HepG2 (cell line): ENCODE measurements at regions not wholly inside any gene's neighbourhood (a gene's known extent, or its start where the extent isn't known, plus 50 kb on each side); places are given as distances from the start of the nearest gene placed in this dataset.

ENCODE experiments used
- ATAC-seq: fragments of 200-7000 bp; cut with Tn5 transposase; 3 replicates; pipeline ENCODE4 v1.9.1; 2020; ENCODE audit warnings: mild to moderate bottlenecking, moderate library complexity
- BruUV-seq: library from RNA; stranded (reverse); fragments of 400-500 nt; replicated peaks from 2 replicates; lab custom pipeline; 2021; lab: Mats Ljungman, UMichigan
- CTCF ChIA-PET: fragments of 300-600 bp; formaldehyde crosslinking; extraction: SDS; loops from one replicate; lab custom pipeline; 2021; ENCODE audit warnings: low total read pairs, inconsistent platforms, low intra/inter-chr PET ratio; lab: Yijun Ruan, JAX
- POLR2A ChIA-PET: fragments of 350-600 bp; sonication (Branson Sonifier 250); formaldehyde crosslinking; loops from one replicate; lab custom pipeline; 2020; ENCODE audit warnings: antibody characterized with exemption, inconsistent platforms; lab: Yijun Ruan, JAX
- DNase-seq: peaks from one replicate; pipeline ENCODE4 v3.0.0-alpha.2; 2015; ENCODE audit warnings: low spot score
- FAIRE-seq: peaks from 3 replicates; lab custom pipeline; 2011; peaks lifted over from hg19 to GRCh38; lab: Jason Lieb, UNC
- H2AFZ ChIP-seq: one replicate; pipeline ENCODE4 v1.6.1; 2011; ENCODE audit warnings: low read length, inconsistent platforms
- H3K27ac ChIP-seq: fragments of 300-600 bp; 3 replicates; pipeline ENCODE4 v1.8.0; 2011; ENCODE audit warnings: mixed run types, mild to moderate bottlenecking, mixed read lengths, low read length, inconsistent platforms; ENCODE audit not compliant: insufficient read depth; ENCODE audit errors: extremely low read length
- H3K27me3 ChIP-seq, 2 experiments: fragments of 200-600 bp in 1 of 2; 2 replicates in 1 of 2; 3 replicates in 1 of 2; pipeline versions ENCODE4 v1.6.0 to v1.8.0; 2011; ENCODE audit warnings: low read length in 2 of 2, mild to moderate bottlenecking in 2 of 2, moderate library complexity in 2 of 2, inconsistent platforms in 1 of 2; ENCODE audit not compliant: insufficient read depth in 2 of 2, control insufficient read depth in 1 of 2
- H3K36me3 ChIP-seq, 2 experiments: fragments of 200-600 bp in 1 of 2; replicated peaks in 1 of 2; 2 replicates in 1 of 2; 3 replicates in 1 of 2; pipeline versions ENCODE4 v1.5.1 to v1.8.0; 2011; ENCODE audit warnings: low read length in 2 of 2, inconsistent platforms in 1 of 2; ENCODE audit not compliant: insufficient read depth in 2 of 2, control insufficient read depth in 1 of 2
- H3K4me1 ChIP-seq: 2 replicates; pipeline ENCODE4 v1.5.1; 2012; ENCODE audit warnings: low read length, inconsistent platforms; ENCODE audit not compliant: insufficient read depth
- H3K4me2 ChIP-seq: 2 replicates; pipeline ENCODE4 v1.6.0; 2011; ENCODE audit warnings: low read depth, low read length, inconsistent platforms
- H3K4me3 ChIP-seq, 3 experiments: fragments of 200-600 bp in 1 of 3; sonication (generic), shearing (Covaris generic) in 1 of 3; replicated peaks in 1 of 3; 2 replicates each; pipeline ENCODE4 v1.5.1; 2011 to 2016; ENCODE audit warnings: low read length in 3 of 3, inconsistent platforms in 2 of 3, low read depth in 2 of 3, mild to moderate bottlenecking in 2 of 3, control low read depth in 1 of 3, mixed read lengths in 1 of 3; ENCODE audit not compliant: insufficient read depth in 1 of 3
- H3K79me2 ChIP-seq: one replicate; pipeline ENCODE4 v1.6.1; 2011; ENCODE audit warnings: low read length, inconsistent platforms; ENCODE audit not compliant: insufficient read depth
- H3K9ac ChIP-seq: 2 replicates; pipeline ENCODE4 v1.6.0; 2011; ENCODE audit warnings: mild to moderate bottlenecking, low read depth, low read length, inconsistent platforms; ENCODE audit not compliant: insufficient read depth
- H3K9me3 ChIP-seq: 2 replicates; pipeline ENCODE4 v1.5.1; 2012; ENCODE audit warnings: mild to moderate bottlenecking, low read length
- H4K20me1 ChIP-seq: 2 replicates; pipeline ENCODE4 v1.6.0; 2011; ENCODE audit warnings: inconsistent platforms, mild to moderate bottlenecking, low read length, moderate library complexity; ENCODE audit not compliant: insufficient read depth
- ASH2L ChIP-seq: fragments of 300-600, 200-600 bp; sonication (generic); IDR thresholded peaks from 2 replicates; pipeline ENCODE4 v1.7.0; 2017; ENCODE audit warnings: low read depth, mild to moderate bottlenecking, moderate library complexity, mixed read lengths, low read length; ENCODE audit not compliant: insufficient read length
- CC2D1A ChIP-seq: sonication (generic); formaldehyde crosslinking; IDR thresholded peaks from 2 replicates; pipeline ENCODE4 v1.8.1; 2023; ENCODE audit warnings: mild to moderate bottlenecking, missing genetic modification reagents
- CENPX ChIP-seq: sonication (generic); formaldehyde crosslinking; IDR thresholded peaks from 2 replicates; pipeline ENCODE4 v1.9.0; 2021; ENCODE audit warnings: mild to moderate bottlenecking, missing genetic modification reagents, moderate library complexity
- FIP1L1 ChIP-seq: fragments of 200-400 bp; formaldehyde crosslinking; IDR thresholded peaks from 2 replicates; pipeline ENCODE4 v1.6.1; 2018; ENCODE audit warnings: low read depth, mild to moderate bottlenecking, low read length, moderate library complexity, borderline replicate concordance; ENCODE audit not compliant: insufficient read depth
- GTF2F1 ChIP-seq: fragments of 150-350 bp; IDR thresholded peaks from 2 replicates; pipeline ENCODE4 v1.6.1; 2014; ENCODE audit warnings: low read length
- HDAC2 ChIP-seq: sonication (generic); formaldehyde crosslinking; IDR thresholded peaks from 2 replicates; pipeline ENCODE4 v1.4.0; 2020; ENCODE audit warnings: missing genetic modification reagents
- HOXA3 ChIP-seq: sonication (generic); formaldehyde crosslinking; IDR thresholded peaks from 2 replicates; pipeline ENCODE4 v1.5.0; 2020; ENCODE audit warnings: missing genetic modification reagents
- HOXA5 ChIP-seq: sonication (generic); formaldehyde crosslinking; IDR thresholded peaks from 2 replicates; pipeline ENCODE4 v1.4.0; 2020; ENCODE audit warnings: missing genetic modification reagents
- MED1 ChIP-seq: sonication (generic); formaldehyde crosslinking; IDR thresholded peaks from 2 replicates; pipeline ENCODE4 v1.4.0; 2020; ENCODE audit warnings: missing genetic modification reagents
- MXD3 ChIP-seq: IDR thresholded peaks from 2 replicates; pipeline ENCODE4 v1.6.1; 2016; ENCODE audit warnings: mild to moderate bottlenecking, missing biosample characterization, missing genetic modification reagents
- NCOA1 ChIP-seq: sonication (generic); formaldehyde crosslinking; IDR thresholded peaks from 2 replicates; pipeline ENCODE4 v1.9.0; 2021; ENCODE audit warnings: missing genetic modification reagents
- NR0B2 ChIP-seq: sonication (generic); formaldehyde crosslinking; IDR thresholded peaks from 2 replicates; pipeline ENCODE4 v1.4.0; 2020; ENCODE audit warnings: mild to moderate bottlenecking, missing genetic modification reagents
- RBFOX2 ChIP-seq: fragments of 200-400 bp; formaldehyde crosslinking; IDR thresholded peaks from 2 replicates; pipeline ENCODE4 v1.6.1; 2017; ENCODE audit warnings: low read depth, mild to moderate bottlenecking, low read length
- SCMH1 ChIP-seq: sonication (generic); formaldehyde crosslinking; IDR thresholded peaks from 2 replicates; pipeline ENCODE4 v1.9.0; 2021; ENCODE audit warnings: missing genetic modification reagents, mild to moderate bottlenecking, borderline replicate concordance
- SP4 ChIP-seq: sonication (generic); formaldehyde crosslinking; IDR thresholded peaks from 2 replicates; pipeline ENCODE4 v1.8.1; 2023; ENCODE audit warnings: mild to moderate bottlenecking, missing genetic modification reagents
- SSRP1 ChIP-seq: IDR thresholded peaks from 2 replicates; pipeline ENCODE4 v1.6.1; 2016; ENCODE audit warnings: control low read depth
- U2AF1 ChIP-seq: fragments of 200-400 bp; formaldehyde crosslinking; optimal IDR thresholded peaks from 2 replicates; pipeline ENCODE3; 2017; ENCODE audit warnings: mild to moderate bottlenecking, low read depth, low read length
- XBP1 ChIP-seq: sonication (generic); formaldehyde crosslinking; IDR thresholded peaks from 2 replicates; pipeline ENCODE4 v1.5.0; 2020; ENCODE audit warnings: missing genetic modification reagents
- ZNF205 ChIP-seq: IDR thresholded peaks from 2 replicates; pipeline ENCODE4 v1.6.1; 2018; ENCODE audit warnings: missing biosample characterization, missing genetic modification reagents
- ZNF24 ChIP-seq: fragments of 450-650 bp; IDR thresholded peaks from 2 replicates; pipeline ENCODE4 v1.6.1; 2017; ENCODE audit warnings: antibody characterized with exemption, mild to moderate bottlenecking
- WGBS: methylation state at CpG from one replicate; pipeline ENCODE4 v1.1.6; 2017; ENCODE audit warnings: low lambda C conversion rate; 5-methylcytosine and 5-hydroxymethylcytosine counted together
- in situ Hi-C: cut with HindIII; loops from 2 replicates; pipeline ENCODE4 v1.10.0; 2017; ENCODE audit warnings: low pct_unique_long_range_greater_than_20kb; ENCODE audit not compliant: extremely low pct_ligation_motif_present
- intact Hi-C: fragments of 100-400 bp; cut with micrococcal nuclease; formaldehyde crosslinking; loops from one replicate; pipeline ENCODE4 v1.10.0; 2022; ENCODE audit not compliant: unreplicated experiment
- TF ChIP-seq, protein P1 (sequence below): sonication (generic); formaldehyde crosslinking; IDR thresholded peaks from 2 replicates; pipeline ENCODE4 v1.8.1; 2023; ENCODE audit warnings: mild to moderate bottlenecking, missing genetic modification reagents

DNA sequence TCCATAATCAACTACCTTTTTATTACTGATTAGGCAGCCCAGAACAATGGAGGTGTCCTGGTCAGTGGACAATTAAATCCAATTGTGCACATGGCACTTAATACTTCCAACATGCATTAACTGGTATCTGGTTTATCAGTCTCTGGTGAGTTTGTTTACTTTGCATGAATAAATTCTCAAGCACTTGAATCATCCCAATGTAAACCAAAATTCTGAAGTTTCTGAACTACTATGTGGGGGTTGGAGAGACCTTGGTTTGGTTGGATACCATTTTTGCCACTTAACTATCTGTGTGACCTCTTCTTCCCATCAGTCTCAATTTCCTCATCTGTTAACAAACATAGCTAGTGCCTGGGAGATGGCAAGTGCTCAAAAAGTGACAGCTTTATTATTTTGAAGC lies 70.5 kb upstream of the MAP4 start:
- no peak for ATAC-seq
- POLR2A ChIA-PET: interaction anchor here (1.1 to 3.0 kb wide), 2 partner anchors 64 to 73 kb away, joined by 4 to 13 read pairs; no protein-coding TSS in a partner anchor

DNA sequence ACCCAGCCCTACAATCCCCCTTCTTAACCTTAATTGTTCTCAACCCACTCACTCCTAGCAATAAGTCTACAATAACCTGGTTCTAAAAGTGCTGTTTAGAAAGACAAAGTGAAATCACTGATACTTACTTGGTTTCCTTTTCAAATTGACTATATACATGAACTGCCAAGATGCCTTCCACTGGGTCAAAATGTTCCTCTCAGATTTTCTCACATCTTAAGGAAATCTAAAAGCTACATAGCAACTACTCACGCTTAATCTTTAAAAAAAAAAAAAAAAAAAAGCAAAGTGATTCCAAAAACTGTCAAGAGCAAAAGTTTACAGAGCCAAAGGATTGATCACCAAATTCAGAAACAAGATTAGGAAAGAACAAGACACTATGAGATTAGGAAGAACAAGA lies 68.7 kb upstream of the MAP4 start:
- peaks cover 51% of the 10 kb centered on the region for H3K4me1 ChIP-seq
- peaks cover 0 to 3% of the 10 kb centered on the region in 2 experiments; a peak in 2 of 5 replicates for H3K36me3 ChIP-seq
- peak overlapping the region; percentile 27 for H3K27ac ChIP-seq
- no peaks in the 10 kb centered on the region for H3K9me3 ChIP-seq
- no peak for ATAC-seq
- H2AFZ ChIP-seq: no peak overlapping the region
- H3K4me2 ChIP-seq: no peak overlapping the region
- intact Hi-C loops (loop anchor here (5.0 kb wide), 1 partner anchor 67 kb away; no protein-coding TSS in a partner anchor), in situ Hi-C loops (no loop called here)
- no peak for FAIRE-seq
- POLR2A ChIA-PET: no interaction called here
- H3K9ac ChIP-seq: no peak overlapping the region
- H3K27me3 ChIP-seq: no peaks in the 10 kb centered on the region; a peak in 2 of 5 replicates
- no peak for DNase-seq
- TSS peak; percentile 16 for BruUV-seq
- peaks cover 73% of the 10 kb centered on the region for H3K79me2 ChIP-seq
- H3K4me3 ChIP-seq: no peak overlapping the region
- peaks cover 22% of the 10 kb centered on the region; the same call in 1 of the 2 replicates for H4K20me1 ChIP-seq
- CTCF ChIA-PET: no interaction called here
- 100% methylated on average over 1 of the region's 1 CpG for WGBS
- TF ChIP-seq RBFOX2: no peak
- no peak for TF ChIP-seq NCOA1 (CRISPR knock-in tag)
- TF ChIP-seq CC2D1A (CRISPR knock-in tag): no peak
- TF ChIP-seq SCMH1 (CRISPR knock-in tag): no peak
- no peak for TF ChIP-seq SSRP1
- no peak for TF ChIP-seq ASH2L
- TF ChIP-seq XBP1 (CRISPR knock-in tag): no peak
- no peak for TF ChIP-seq MXD3 (CRISPR knock-in tag)
- TF ChIP-seq ZNF24: no peak
- TF ChIP-seq SP4: no peak
- no peak for TF ChIP-seq HOXA5 (CRISPR knock-in tag)
- no peak for TF ChIP-seq FIP1L1
- TF ChIP-seq GTF2F1: no peak
- TF ChIP-seq HDAC2 (CRISPR knock-in tag): no peak
- no peak for TF ChIP-seq U2AF1
- no peak for TF ChIP-seq HOXA3 (CRISPR knock-in tag)
- TF ChIP-seq, protein P1, sequence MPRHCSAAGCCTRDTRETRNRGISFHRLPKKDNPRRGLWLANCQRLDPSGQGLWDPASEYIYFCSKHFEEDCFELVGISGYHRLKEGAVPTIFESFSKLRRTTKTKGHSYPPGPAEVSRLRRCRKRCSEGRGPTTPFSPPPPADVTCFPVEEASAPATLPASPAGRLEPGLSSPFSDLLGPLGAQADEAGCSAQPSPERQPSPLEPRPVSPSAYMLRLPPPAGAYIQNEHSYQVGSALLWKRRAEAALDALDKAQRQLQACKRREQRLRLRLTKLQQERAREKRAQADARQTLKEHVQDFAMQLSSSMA (CRISPR knock-in tag): no peak
- TF ChIP-seq CENPX (CRISPR knock-in tag): no peak

More for the DNA sequence above, 70.5 kb upstream of the MAP4 start:
- no peak overlapping the region for H2AFZ ChIP-seq
- peak overlapping the region; percentile 6 to 94 (median 88); a peak in 3 of 6 replicates for H3K4me3 ChIP-seq
- FAIRE-seq: no peak
- H3K9ac ChIP-seq: peak overlapping the region; percentile 94
- CTCF ChIA-PET: no interaction called here
- peak; percentile 38 for DNase-seq
- TF ChIP-seq MED1 (no peak), NR0B2 (CRISPR knock-in tag) (no peak), ZNF205 (CRISPR knock-in tag) (no peak)
- no peaks in the 10 kb centered on the region for H3K9me3 ChIP-seq
- peak overlapping the region; percentile 96 for H3K4me2 ChIP-seq
- peaks cover 61% of the 10 kb centered on the region for H3K79me2 ChIP-seq
- no peaks in the 10 kb centered on the region; a peak in 2 of 5 replicates for H3K27me3 ChIP-seq
- H4K20me1 ChIP-seq: peaks cover 19% of the 10 kb centered on the region; the same call in 1 of the 2 replicates
- peaks cover 57% of the 10 kb centered on the region for H3K4me1 ChIP-seq
- peak overlapping the region; percentile 93 for H3K27ac ChIP-seq
- intact Hi-C loops: loop anchor here (5.0 kb wide), 1 partner anchor 66 kb away; no protein-coding TSS in a partner anchor
- no peaks in the 10 kb centered on the region; a peak in 1 of 5 replicates for H3K36me3 ChIP-seq
- no TSS peak for BruUV-seq
- in situ Hi-C loops: no loop called here
